ENCODE measurements at regions not wholly inside any gene's neighbourhood (a gene's known extent, or its start where the extent isn't known, plus 50 kb on each side); places are given as distances from the start of the nearest gene placed in this dataset.

GRCh38 chr15:69686626-69687025 is 234.0 kb downstream of the RPLP1 start:
- no peak for TF ChIP-seq CTCF (IDR thresholded peaks at IDR 0.05; ENCODE audit: low read length)
- no peak for TF ChIP-seq EZH2 (optimal IDR thresholded peaks at IDR 0.05; ENCODE audit: low read depth, low read length)

All from MM.1S (cell line).